ENCODE measurements at regions not wholly inside any gene's neighbourhood (a gene's known extent, or its start where the extent isn't known, plus 50 kb on each side); places are given as distances from the start of the nearest gene placed in this dataset.

DNA sequence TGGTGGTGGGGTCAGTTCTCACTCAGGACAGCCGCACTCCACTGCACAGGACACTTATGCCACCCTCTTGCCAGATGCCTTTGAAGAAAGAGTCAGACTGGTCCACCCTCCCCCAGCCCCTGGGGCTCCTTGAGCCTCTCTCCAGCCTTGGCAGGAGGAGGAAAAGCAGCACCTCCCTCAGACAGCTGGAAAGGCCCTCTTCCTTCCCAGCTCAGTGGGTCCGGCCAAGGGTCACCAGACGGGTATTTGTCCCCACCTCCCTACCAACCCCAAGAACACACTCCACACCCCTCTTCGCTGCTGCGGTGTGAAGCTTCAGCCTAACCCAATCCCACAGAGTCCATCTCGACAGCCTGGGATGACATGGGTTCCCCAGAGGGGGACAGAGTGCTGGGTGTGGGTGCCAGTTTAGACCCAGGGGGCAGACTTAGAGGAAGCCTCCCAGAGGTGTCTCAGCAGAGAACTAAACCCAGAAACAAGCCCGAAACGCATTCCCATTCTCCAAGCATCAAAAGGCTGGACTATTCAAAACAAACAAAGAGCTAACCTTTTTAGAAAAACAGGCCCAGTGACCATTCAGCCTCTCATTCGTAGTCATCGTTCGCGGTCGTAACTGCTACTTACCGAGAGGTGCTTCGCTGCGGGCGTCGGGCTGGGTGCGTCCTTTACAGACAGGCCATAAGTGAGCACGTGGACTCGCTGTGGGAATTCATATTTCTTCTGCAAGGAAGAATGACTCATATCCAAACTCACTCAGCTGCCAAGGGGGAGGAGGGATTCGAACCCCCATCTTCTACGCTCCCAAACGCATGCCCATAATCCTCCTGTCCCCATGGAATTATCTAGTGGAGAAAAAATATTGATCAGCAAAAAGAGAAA lies 57.5 kb upstream of the ANO1 start:
- H3K4me3 ChIP-seq (ENCODE audit: low read depth, low read length), result no peak overlapping the region
- TF ChIP-seq, protein P1, sequence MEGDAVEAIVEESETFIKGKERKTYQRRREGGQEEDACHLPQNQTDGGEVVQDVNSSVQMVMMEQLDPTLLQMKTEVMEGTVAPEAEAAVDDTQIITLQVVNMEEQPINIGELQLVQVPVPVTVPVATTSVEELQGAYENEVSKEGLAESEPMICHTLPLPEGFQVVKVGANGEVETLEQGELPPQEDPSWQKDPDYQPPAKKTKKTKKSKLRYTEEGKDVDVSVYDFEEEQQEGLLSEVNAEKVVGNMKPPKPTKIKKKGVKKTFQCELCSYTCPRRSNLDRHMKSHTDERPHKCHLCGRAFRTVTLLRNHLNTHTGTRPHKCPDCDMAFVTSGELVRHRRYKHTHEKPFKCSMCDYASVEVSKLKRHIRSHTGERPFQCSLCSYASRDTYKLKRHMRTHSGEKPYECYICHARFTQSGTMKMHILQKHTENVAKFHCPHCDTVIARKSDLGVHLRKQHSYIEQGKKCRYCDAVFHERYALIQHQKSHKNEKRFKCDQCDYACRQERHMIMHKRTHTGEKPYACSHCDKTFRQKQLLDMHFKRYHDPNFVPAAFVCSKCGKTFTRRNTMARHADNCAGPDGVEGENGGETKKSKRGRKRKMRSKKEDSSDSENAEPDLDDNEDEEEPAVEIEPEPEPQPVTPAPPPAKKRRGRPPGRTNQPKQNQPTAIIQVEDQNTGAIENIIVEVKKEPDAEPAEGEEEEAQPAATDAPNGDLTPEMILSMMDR (IDR thresholded peaks at IDR 0.05; ENCODE audit: low read depth, low read length), result no peak
- CTCF ChIA-PET, result interaction anchor here (0.9 to 1.1 kb wide), 2 partner anchors 27 to 105 kb away, joined by 3 to 5 read pairs; no protein-coding TSS in a partner anchor
- no peaks in the 10 kb centered on the region for H3K27me3 ChIP-seq (ENCODE audit: control insufficient read depth, insufficient read depth, low read length)
- H3K27ac ChIP-seq (ENCODE audit: low read depth, low read length), result no peak overlapping the region
- POLR2A ChIA-PET, result no interaction called here
- peaks cover 17% of the 10 kb centered on the region for H3K9me3 ChIP-seq (ENCODE audit: control insufficient read depth, insufficient read depth, low read length)
- no peak for DNase-seq (ENCODE audit: low read depth, low spot score)

DNA sequence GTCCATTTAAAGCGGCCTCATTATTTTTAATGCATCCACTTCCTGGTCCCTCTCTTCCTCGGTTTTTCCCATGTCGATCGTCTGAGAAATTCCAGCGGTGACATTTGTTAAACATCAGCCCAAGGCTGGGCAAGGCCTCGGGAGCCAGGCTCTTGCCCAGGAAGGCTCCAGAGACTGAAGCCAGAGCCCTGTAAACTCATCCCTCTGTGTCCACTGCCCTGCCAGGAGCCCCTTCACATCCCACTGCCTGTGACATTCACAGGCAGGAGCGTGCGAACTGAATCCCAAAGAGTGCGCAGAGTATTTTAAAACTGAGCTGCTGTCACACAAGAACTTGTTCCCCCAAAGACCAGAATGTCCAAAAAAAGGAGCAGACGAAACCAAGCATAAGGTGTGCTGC lies 56.5 kb upstream of the ANO1 start:
- POLR2A ChIA-PET, result no interaction called here
- H3K27me3 ChIP-seq (ENCODE audit: control insufficient read depth, insufficient read depth, low read length), result no peaks in the 10 kb centered on the region
- no peak overlapping the region for H3K4me3 ChIP-seq (ENCODE audit: low read depth, low read length)
- no peak for DNase-seq (ENCODE audit: low read depth, low spot score)
- H3K9me3 ChIP-seq (ENCODE audit: control insufficient read depth, insufficient read depth, low read length), result peaks cover 15% of the 10 kb centered on the region
- no peak overlapping the region for H3K27ac ChIP-seq (ENCODE audit: low read depth, low read length)
- TF ChIP-seq, protein P1 (IDR thresholded peaks at IDR 0.05; ENCODE audit: low read depth, low read length), result no peak
- CTCF ChIA-PET, result interaction anchor here (0.9 to 1.1 kb wide), 2 partner anchors 26 to 106 kb away, joined by 3 to 5 read pairs; no protein-coding TSS in a partner anchor

DNA sequence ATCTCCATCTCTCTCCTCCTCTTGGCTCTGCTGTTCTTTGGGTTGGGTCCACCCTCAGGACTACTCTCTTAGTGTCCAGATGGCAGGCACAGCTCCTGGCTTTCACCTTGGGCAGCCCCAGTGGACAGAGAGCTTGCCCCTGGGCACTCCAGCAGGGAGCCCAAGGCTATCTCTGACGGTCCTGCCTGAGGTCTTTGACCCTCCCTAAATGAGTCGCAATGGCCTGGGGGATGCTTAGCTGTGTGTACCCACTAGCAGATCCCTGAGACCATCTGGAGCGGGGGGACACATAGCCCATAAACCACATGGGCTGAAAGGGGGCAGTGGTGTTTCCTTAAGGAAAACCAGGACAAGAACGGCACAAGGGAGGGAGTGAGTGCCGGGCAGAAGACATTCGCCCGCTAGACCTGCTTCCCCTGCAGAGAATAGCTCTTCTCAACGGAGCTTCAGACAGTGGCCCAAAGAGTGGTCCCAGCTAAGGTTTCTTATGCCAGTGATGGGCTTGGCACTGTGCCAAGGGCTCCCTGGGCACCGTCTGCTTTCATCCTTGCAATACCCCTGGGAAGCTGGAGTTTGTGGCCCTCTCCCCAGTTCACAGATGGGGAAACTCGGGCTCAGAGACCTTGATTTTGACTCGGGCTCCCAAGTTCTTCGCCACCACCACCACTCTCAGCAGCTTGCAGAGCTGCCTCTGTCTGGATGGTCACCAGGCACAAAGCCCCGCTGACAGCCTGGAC lies 53.9 kb upstream of the ANO1 start:
- Histone ChIP-seq H3K4me3 (ENCODE audit: low read depth, low read length) (no peak overlapping the region), H3K27ac (ENCODE audit: low read depth, low read length) (no peak overlapping the region), H3K27me3 (ENCODE audit: control insufficient read depth, insufficient read depth, low read length) (no peaks in the 10 kb centered on the region), H3K9me3 (ENCODE audit: control insufficient read depth, insufficient read depth, low read length) (peaks cover 17% of the 10 kb centered on the region)
- CTCF ChIA-PET, result interaction anchor here (0.8 kb wide), 1 partner anchor 23 kb away, joined by 3 read pairs; no protein-coding TSS in a partner anchor
- TF ChIP-seq, protein P1 (IDR thresholded peaks at IDR 0.05; ENCODE audit: low read depth, low read length), result no peak
- DNase-seq (ENCODE audit: low read depth, low spot score), result no peak
- POLR2A ChIA-PET, result no interaction called here

DNA sequence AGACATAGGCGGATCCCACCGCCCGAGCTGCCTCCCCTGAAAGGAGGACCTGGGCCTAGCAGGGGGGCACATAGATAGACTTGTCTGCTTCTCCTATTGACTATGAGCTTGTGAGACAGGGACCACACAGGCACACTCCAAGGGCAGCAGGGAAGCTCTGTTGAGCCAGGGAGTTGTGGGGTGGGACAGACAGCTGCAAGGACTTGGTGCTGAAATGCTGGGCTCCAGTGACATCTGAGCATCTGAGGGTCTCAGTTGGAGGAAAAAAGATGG lies 53.4 kb upstream of the ANO1 start:
- no peak for DNase-seq (ENCODE audit: low read depth, low spot score)
- Histone ChIP-seq H3K4me3 (ENCODE audit: low read depth, low read length) (no peak overlapping the region), H3K27ac (ENCODE audit: low read depth, low read length) (no peak overlapping the region), H3K9me3 (ENCODE audit: control insufficient read depth, insufficient read depth, low read length) (peaks cover 15% of the 10 kb centered on the region), H3K27me3 (ENCODE audit: control insufficient read depth, insufficient read depth, low read length) (no peaks in the 10 kb centered on the region)
- CTCF ChIA-PET, result interaction anchor here (0.8 kb wide), 1 partner anchor 22 kb away, joined by 3 read pairs; no protein-coding TSS in a partner anchor
- TF ChIP-seq, protein P1 (IDR thresholded peaks at IDR 0.05; ENCODE audit: low read depth, low read length), result no peak
- POLR2A ChIA-PET, result no interaction called here

DNA sequence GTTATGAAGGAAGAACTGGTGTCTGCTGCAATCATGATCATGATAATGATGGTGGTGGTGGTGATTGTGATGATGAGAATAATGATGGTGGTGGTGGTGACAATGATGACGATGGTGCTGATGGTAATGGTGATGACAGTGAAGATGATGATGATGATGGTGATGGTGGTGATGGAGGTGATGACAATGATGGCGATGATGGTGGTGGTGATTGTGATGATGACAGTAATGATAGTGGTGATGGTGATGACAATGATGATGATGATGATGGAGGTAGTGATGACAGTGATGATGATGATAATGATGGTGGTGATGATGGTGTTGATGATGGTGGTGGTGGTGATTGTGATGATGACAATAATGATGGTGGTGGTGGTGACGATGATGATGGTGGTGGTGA lies 52.8 kb upstream of the ANO1 start:
- CTCF ChIA-PET, result no interaction called here
- no peak overlapping the region for H3K27ac ChIP-seq (ENCODE audit: low read depth, low read length)
- POLR2A ChIA-PET, result no interaction called here
- no peaks in the 10 kb centered on the region for H3K27me3 ChIP-seq (ENCODE audit: control insufficient read depth, insufficient read depth, low read length)
- DNase-seq (ENCODE audit: low read depth, low spot score), result no peak
- TF ChIP-seq, protein P1 (IDR thresholded peaks at IDR 0.05; ENCODE audit: low read depth, low read length), result no peak
- no peak overlapping the region for H3K4me3 ChIP-seq (ENCODE audit: low read depth, low read length)
- peaks cover 12% of the 10 kb centered on the region for H3K9me3 ChIP-seq (ENCODE audit: control insufficient read depth, insufficient read depth, low read length)

Data from AG04450 (cell line).